ENCODE measurements at regions not wholly inside any gene's neighbourhood (a gene's known extent, or its start where the extent isn't known, plus 50 kb on each side); places are given as distances from the start of the nearest gene placed in this dataset.

DNA sequence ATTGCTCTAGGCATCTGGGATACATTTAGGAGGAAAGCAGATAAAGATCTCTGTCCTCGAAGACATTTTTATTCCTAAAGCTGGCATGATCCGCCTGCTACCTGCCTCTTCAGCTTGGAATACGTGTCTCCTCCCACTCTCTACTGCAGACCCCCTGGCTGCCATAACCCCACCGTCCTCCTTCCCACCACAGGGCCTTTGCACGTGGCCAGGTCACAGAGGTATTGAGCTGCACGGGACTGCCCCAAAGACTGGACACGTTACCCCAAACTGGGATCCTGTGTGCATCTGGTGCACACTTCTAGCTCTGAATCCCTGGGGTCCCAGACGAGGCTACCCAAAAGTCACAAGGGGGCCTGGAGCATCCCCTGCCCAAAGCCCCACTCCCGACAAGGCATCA, 351.2 kb upstream of the EEF2KMT start:
- H3K27ac ChIP-seq: no peak overlapping the region
- H3K9me3 ChIP-seq: no peaks in the 10 kb centered on the region
- no peak overlapping the region for H3K4me3 ChIP-seq
- H3K4me1 ChIP-seq: no peaks in the 10 kb centered on the region
- H3K27me3 ChIP-seq: no peaks in the 10 kb centered on the region
- H3K36me3 ChIP-seq: no peaks in the 10 kb centered on the region
- TF ChIP-seq CTCF (IDR thresholded peaks at IDR 0.05): no peak
- TF ChIP-seq POLR2A (IDR thresholded peaks at IDR 0.05): no peak
- TF ChIP-seq POLR2AphosphoS5 (IDR thresholded peaks at IDR 0.05): no peak
- no peak for TF ChIP-seq EP300 (IDR thresholded peaks at IDR 0.05; ENCODE audit: low read depth)
- WGBS, 2 donors (ENCODE audit: low coverage in 1 of 2): 78 to 84% methylated on average over 1 to 9 of the region's 9 CpGs
- intact Hi-C loops (cut with DNase I; ENCODE audit: low total_unique reads): no loop called here
- DNase-seq: no peak
- in situ Hi-C loops (cut with MboI; ENCODE audit: low pct_ligation_motif_present in 1 of 4, low pct_unique_long_range_greater_than_20kb in 1 of 4, low sequenced_read_pairs in 3 of 4): no loop called here

DNA sequence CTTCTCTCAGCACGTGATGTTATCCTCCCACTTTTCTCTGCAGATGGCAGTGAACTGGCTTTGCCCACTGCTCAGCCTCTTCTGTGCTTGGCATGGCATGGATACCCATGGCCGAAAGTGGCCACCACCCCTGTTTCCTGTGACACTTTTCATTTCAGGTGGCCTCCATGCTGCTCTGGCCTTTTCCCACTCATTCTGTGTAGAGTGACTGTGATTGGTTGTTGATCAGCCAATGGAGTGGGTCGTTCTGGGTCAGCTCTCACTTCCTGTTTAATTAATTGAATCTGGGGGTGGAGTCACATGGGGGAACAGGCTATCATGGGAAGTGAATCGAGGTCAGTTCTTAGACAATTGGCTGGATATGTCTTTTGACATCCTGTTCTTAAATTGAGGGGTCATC, 350.1 kb upstream of the EEF2KMT start:
- Histone ChIP-seq H3K9me3 (no peaks in the 10 kb centered on the region), H3K4me3 (no peak overlapping the region), H3K4me1 (no peaks in the 10 kb centered on the region), H3K27ac (no peak overlapping the region), H3K36me3 (no peaks in the 10 kb centered on the region), H3K27me3 (no peaks in the 10 kb centered on the region)
- 73 to 82% methylated on average over 2 to 4 of the region's 4 CpGs for WGBS, 2 donors (ENCODE audit: low coverage in 1 of 2)
- no peak for DNase-seq
- intact Hi-C loops (cut with DNase I; ENCODE audit: low total_unique reads) (loop anchor here (2.0 kb wide), 1 partner anchor 47 kb away; no protein-coding TSS in a partner anchor), in situ Hi-C loops (cut with MboI; ENCODE audit: low pct_ligation_motif_present in 1 of 4, low pct_unique_long_range_greater_than_20kb in 1 of 4, low sequenced_read_pairs in 3 of 4) (no loop called here)
- TF ChIP-seq EP300 (IDR thresholded peaks at IDR 0.05; ENCODE audit: low read depth): no peak
- no peak for TF ChIP-seq CTCF (IDR thresholded peaks at IDR 0.05)
- TF ChIP-seq POLR2A (IDR thresholded peaks at IDR 0.05): no peak
- no peak for TF ChIP-seq POLR2AphosphoS5 (IDR thresholded peaks at IDR 0.05)

GRCh38 chr16:5446623-5447240, 349.1 kb upstream of the EEF2KMT start:
- H3K4me3 ChIP-seq: no peak overlapping the region
- no peaks in the 10 kb centered on the region for H3K27me3 ChIP-seq
- WGBS, 2 donors (ENCODE audit: low coverage in 1 of 2): 20 to 69% methylated on average over 1 to 8 of the region's 8 CpGs
- in situ Hi-C loops (cut with MboI; ENCODE audit: low pct_ligation_motif_present in 1 of 4, low pct_unique_long_range_greater_than_20kb in 1 of 4, low sequenced_read_pairs in 3 of 4) (no loop called here), intact Hi-C loops (cut with DNase I; ENCODE audit: low total_unique reads) (loop anchor here (2.0 kb wide), 1 partner anchor 46 kb away; no protein-coding TSS in a partner anchor)
- no peak for DNase-seq
- H3K36me3 ChIP-seq: no peaks in the 10 kb centered on the region
- no peaks in the 10 kb centered on the region for H3K4me1 ChIP-seq
- TF ChIP-seq CTCF (IDR thresholded peaks at IDR 0.05): no peak
- TF ChIP-seq POLR2A (IDR thresholded peaks at IDR 0.05): no peak
- no peak for TF ChIP-seq EP300 (IDR thresholded peaks at IDR 0.05; ENCODE audit: low read depth)
- no peak for TF ChIP-seq POLR2AphosphoS5 (IDR thresholded peaks at IDR 0.05)
- no peaks in the 10 kb centered on the region for H3K9me3 ChIP-seq
- H3K27ac ChIP-seq: no peak overlapping the region

- Histone ChIP-seq H3K36me3 (no peaks in the 10 kb centered on the region), H3K27me3 (no peaks in the 10 kb centered on the region), H3K9me3 (no peaks in the 10 kb centered on the region), H3K4me3 (no peak overlapping the region), H3K27ac (no peak overlapping the region), H3K4me1 (no peaks in the 10 kb centered on the region)
- no peak for DNase-seq
- intact Hi-C loops (cut with DNase I; ENCODE audit: low total_unique reads): no loop called here
- 64 to 87% methylated on average over 6 to 7 of the region's 7 CpGs for WGBS, 2 donors (ENCODE audit: low coverage in 1 of 2)
- in situ Hi-C loops (cut with MboI; ENCODE audit: low pct_ligation_motif_present in 1 of 4, low pct_unique_long_range_greater_than_20kb in 1 of 4, low sequenced_read_pairs in 3 of 4): no loop called here
- TF ChIP-seq POLR2A (IDR thresholded peaks at IDR 0.05) (no peak), POLR2AphosphoS5 (IDR thresholded peaks at IDR 0.05) (no peak), EP300 (IDR thresholded peaks at IDR 0.05; ENCODE audit: low read depth) (no peak), CTCF (IDR thresholded peaks at IDR 0.05) (no peak)
Observed at GRCh38 chr16:5444189-5444588, 346.6 kb upstream of the EEF2KMT start.

All from transverse colon (tissue), 4 donors.